ENCODE measurements at regions not wholly inside any gene's neighbourhood (a gene's known extent, or its start where the extent isn't known, plus 50 kb on each side); places are given as distances from the start of the nearest gene placed in this dataset.
"Not testable (repeated sequence)": the region's sequence is repeated elsewhere in the genome, so short reads cannot be mapped to it uniquely, and the experiment has no call there.

DNA sequence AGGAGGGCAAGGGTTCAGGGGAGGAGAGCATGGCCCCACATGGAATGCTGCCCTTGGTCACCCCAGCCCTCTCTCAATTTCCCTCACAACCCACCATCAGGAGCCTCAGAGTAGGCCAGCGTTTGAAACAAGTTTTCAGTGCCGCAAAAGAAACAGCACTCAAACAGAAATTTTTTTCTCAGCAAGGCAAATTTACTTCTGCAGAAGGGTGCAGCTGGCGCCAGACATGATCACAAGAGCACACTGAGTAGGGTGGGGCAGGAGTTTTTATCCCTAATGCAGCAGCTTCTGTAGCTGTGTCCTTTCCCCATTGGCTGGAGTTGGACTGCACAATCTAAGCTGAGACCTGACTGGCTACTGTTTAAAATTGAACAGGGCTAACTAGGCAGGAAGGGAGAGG lies 287.8 kb upstream of the CDYL start:
- no peak for DNase-seq

- no peak for DNase-seq
These were observed 288.7 kb upstream of the CDYL start for GRCh38 chr6:4487538-4487937.

DNA sequence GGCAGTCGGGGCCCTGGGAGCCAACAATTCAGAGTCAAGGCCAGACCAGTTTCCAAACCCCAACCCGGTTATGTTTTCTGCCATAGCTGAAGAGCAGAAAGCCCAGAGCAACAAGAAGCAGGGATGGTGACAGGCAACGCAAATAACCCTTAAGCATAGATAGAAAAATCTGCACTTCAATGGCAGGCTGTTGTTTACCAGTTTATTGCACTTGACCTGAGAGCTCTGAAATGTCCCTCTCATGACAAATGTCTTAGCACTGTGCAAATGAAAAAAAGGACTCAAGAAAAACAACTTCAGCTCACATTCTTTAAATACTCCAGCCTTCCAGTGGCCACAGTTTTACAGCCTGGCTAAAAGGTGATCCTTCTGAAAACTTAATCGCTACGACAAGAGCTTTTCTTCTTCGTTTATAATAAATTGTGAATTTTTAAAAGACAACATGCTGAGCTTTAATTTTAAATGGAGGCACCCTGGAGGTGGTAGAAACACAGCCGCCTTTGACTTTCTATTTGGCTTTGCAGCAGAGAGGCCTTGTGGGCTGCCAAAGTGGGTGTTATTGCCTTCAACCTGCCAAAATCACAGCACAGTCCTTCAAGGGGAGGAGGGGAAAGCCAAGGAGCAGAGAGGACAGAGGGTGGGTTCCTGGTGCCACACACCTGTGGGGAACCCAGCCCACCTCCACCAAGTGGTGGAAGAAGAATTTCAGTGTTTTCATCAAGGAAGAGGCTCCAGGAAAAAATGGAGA lies 289.5 kb upstream of the CDYL start:
- no peak for DNase-seq

- no peak for DNase-seq
These were observed 290.5 kb upstream of the CDYL start for GRCh38 chr6:4485735-4486134.

DNA sequence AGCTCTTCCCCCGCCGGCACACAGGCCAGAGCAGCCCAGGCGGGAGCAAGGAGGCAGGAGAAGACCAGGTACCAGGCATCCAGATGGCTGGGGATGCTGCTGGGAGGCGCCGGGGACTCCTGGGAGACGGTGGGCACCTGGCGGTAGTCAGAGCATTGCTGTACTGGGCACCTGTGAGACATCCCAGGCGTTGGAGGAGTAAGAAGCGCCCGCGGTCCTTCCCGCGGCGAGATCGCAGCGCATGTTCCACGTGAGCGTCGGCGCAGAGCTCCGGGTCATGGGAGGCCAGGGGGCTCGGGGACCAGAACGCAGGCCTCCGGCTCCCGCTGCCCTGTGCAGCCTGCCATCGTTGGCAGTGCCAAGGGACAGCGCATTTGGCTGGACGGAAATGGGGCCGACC lies 293.7 kb upstream of the CDYL start:
- DNase-seq: no peak

GRCh38 chr6:4480788-4481735 lies 295.1 kb upstream of the CDYL start:
- DNase-seq: no peak

DNA sequence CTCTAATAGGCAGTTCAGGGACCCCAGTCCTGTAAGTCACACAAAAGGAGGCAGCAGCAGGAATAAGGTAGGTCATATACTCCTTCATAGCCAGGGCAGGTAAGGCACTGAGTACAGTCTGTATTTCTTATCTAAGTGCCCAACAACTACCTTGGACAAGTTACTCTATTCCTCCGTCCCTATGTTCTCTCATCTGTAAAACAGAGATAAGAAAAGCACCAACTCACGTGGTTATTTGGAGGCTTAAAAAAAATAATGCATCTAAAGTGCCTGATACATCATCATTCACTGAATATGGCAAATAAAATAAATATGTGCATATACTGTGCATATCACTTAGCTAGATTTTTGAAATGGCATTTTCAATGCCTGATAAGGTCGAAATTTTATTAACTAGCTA lies 298.1 kb upstream of the CDYL start:
- no peak for DNase-seq

GRCh38 chr6:4474810-4475209 lies 301.4 kb upstream of the CDYL start:
- no peak for DNase-seq

GRCh38 chr6:4472969-4473642 lies 303.1 kb upstream of the CDYL start:
- no peak for DNase-seq

GRCh38 chr6:4472222-4472621 lies 304.0 kb upstream of the CDYL start:
- DNase-seq: no peak

- not testable (repeated sequence) for DNase-seq
These were observed 304.7 kb upstream of the CDYL start for GRCh38 chr6:4471515-4471914.

DNA sequence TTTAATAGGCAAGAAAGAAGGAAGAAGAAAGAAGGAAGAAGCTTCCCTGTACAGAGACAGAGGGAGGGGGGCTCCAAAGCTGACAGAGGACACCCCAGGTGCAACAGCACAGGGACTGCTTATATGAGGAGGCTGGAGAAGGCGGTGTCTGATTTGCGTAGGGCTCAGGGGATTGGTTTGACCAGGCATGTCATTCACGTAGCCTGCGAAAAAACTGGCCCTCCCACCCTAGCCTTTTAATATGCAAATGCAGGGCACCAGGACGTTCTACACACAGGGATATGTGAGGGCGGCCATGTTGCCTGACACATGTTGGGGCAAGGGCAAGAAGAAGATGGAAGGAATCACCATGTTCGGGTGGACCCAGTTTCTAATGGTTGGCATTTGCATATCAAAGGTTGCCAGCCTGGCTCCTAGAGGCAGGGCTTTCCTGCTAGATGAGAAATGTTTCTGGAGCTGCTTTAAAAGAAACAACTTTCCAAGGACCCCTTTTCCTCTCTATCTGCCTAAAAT lies 305.4 kb upstream of the CDYL start:
- no peak for DNase-seq

- DNase-seq: no peak
These were observed 309.3 kb upstream of the CDYL start for GRCh38 chr6:4466769-4467480.

- DNase-seq: no peak
These were observed 309.9 kb upstream of the CDYL start for GRCh38 chr6:4466261-4466660.

DNA sequence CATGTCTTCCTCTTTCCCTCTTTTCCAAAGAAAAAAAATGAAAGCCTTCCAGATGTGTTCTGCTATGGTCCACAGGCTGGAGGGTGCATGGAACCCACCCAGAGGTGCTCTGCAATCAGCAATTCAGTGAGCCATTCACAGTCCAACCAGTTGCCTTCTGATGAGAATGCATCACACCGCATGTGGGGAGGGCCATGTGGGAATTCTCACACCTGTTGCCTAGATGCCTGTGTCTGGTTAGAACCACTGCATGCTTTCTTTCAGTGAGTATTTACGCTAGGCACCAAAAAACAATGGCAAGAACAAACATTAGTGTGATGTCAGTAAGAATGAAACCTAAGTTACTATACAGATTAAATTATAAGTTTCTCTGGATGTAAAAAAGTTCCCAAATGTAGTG lies 311.6 kb upstream of the CDYL start:
- DNase-seq: no peak

- no peak for DNase-seq
These were observed 313.0 kb upstream of the CDYL start for GRCh38 chr6:4463236-4463635.

GRCh38 chr6:4460586-4461475 lies 315.4 kb upstream of the CDYL start:
- DNase-seq: no peak

GRCh38 chr6:4459996-4460395 lies 316.2 kb upstream of the CDYL start:
- no peak for DNase-seq

DNA sequence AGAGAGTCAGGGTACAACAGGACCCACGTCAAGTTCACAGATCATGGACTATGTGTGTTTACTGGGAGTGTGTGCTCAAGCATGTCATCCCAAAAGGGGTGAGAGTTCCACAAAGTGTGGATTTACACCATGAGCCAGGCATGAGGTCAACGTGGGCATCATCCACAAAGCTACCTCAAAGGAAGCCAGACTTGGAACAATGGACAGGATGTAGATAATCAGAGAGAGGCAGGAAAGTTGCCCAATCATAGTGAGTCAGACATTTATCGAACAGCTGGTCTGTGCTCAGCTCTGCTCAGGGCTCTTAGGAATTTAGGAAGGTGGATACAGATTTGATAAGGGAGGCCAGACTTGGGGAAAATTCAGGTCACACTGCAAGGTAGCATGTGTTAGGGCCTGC lies 317.2 kb upstream of the CDYL start:
- DNase-seq: no peak

GRCh38 chr6:4451718-4452117 lies 316.3 kb upstream of the ECI2 start:
- DNase-seq: no peak

DNA sequence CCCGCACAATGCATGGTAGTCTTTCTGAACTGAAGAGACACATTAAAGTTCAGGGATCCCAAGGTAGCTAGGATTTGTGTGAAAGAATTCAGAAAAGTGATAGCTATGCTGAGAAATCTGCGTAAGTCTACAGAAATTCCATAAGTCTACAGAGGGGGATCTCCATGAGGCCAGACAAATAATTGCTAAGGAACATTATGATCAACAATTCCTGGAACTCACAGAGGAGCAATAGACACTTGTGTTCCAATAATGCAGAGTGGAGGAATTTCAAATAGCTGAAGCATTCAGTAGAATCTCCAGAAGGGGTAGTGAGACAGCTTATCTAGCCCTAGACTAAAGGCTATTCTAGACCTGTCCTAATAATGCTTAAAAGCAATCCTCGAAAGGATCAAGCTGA lies 315.7 kb upstream of the ECI2 start:
- no peak for DNase-seq

DNA sequence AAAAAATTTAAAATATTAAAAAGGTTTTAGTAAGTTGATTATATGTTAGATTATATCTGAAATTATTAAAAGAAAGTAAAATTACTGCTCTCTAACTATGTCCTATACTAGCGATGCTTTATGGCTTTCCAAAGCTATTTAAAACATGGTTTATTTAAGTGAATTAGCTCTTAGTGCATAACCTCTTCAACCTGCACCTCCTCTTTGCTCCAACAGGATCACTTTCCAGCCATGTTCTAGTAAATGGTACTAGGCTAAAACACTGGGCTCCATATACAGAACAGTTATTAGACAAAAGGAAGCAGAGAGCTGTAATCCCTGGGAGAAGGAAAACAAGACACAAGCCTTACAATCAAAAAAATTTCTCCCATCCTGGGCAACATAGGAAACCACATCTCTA lies 314.9 kb upstream of the ECI2 start:
- no peak for DNase-seq

All from NCI-H2171 treated with DMSO at 0.1 percent for 48 hours (cell line).